Endothelial cell of umbilical vein (primary cell): ENCODE measurements at regions not wholly inside any gene's neighbourhood (a gene's known extent, or its start where the extent isn't known, plus 50 kb on each side); places are given as distances from the start of the nearest gene placed in this dataset.

ENCODE experiments used
- BruUV-seq: library from RNA; stranded (reverse); fragments of 400-500 nt; replicated peaks from 2 replicates; lab custom pipeline; 2021; lab: Mats Ljungman, UMichigan
- CTCF ChIA-PET: fragments of 300-600, 350-600 bp; sonication (Branson Sonifier 250); formaldehyde crosslinking; loops from one replicate; lab custom pipeline; 2021; ENCODE audit warnings: antibody characterized with exemption, inconsistent platforms; lab: Charles Lee
- POLR2A ChIA-PET: fragments of 300-600, 350-600 bp; sonication (Branson Sonifier 250); formaldehyde crosslinking; loops from one replicate; lab custom pipeline; 2021; ENCODE audit warnings: antibody characterized with exemption, inconsistent platforms; lab: Charles Lee
- DNase-seq: peaks from one replicate; pipeline ENCODE4 v3.0.0-alpha.2; 2011; ENCODE audit warnings: low read depth, low spot score
- FAIRE-seq: peaks from 2 replicates; lab custom pipeline; 2011; peaks lifted over from hg19 to GRCh38; lab: Jason Lieb, UNC
- H2AFZ ChIP-seq: 2 replicates; pipeline ENCODE4 v1.6.0; 2012; ENCODE audit warnings: low read depth, low read length, control low read depth, inconsistent platforms
- H3K27ac ChIP-seq: 2 replicates; pipeline ENCODE4 v1.5.1; 2011; ENCODE audit warnings: low read depth, mild to moderate bottlenecking, control low read depth, low read length, moderate library complexity; ENCODE audit not compliant: insufficient read depth
- H3K27me3 ChIP-seq, 2 experiments: 2 replicates each; pipeline versions ENCODE4 v1.6.0 to v1.6.1; 2011; ENCODE audit warnings: low read length in 2 of 2, mixed read lengths in 1 of 2; ENCODE audit not compliant: control insufficient read depth in 2 of 2, insufficient read depth in 2 of 2
- H3K36me3 ChIP-seq, 2 experiments: 2 replicates in 1 of 2; 3 replicates in 1 of 2; pipeline ENCODE4 v1.5.1; 2011; ENCODE audit warnings: low read length in 2 of 2, mild to moderate bottlenecking in 1 of 2, moderate library complexity in 1 of 2; ENCODE audit not compliant: control insufficient read depth in 2 of 2, insufficient read depth in 2 of 2; ENCODE audit errors: extremely low read depth in 1 of 2
- H3K4me1 ChIP-seq: 3 replicates; pipeline ENCODE4 v1.5.1; 2011; ENCODE audit warnings: mild to moderate bottlenecking, low read length; ENCODE audit not compliant: control insufficient read depth, insufficient read depth; ENCODE audit errors: extremely low read depth
- H3K4me2 ChIP-seq: 2 replicates; pipeline ENCODE4 v1.6.1; 2011; ENCODE audit warnings: low read length, control low read depth, mixed read lengths; ENCODE audit not compliant: insufficient read depth
- H3K4me3 ChIP-seq, 3 experiments: fragments of 200-600 bp in 1 of 3; sonication (generic), shearing (Covaris generic) in 1 of 3; replicated peaks in 1 of 3; 2 replicates each; pipeline ENCODE4 v1.5.1; 2011 to 2016; ENCODE audit warnings: control low read depth in 3 of 3, low read length in 3 of 3, mild to moderate bottlenecking in 2 of 3, inconsistent platforms in 1 of 3, low read depth in 1 of 3, moderate library complexity in 1 of 3; ENCODE audit not compliant: insufficient read depth in 1 of 3
- H3K79me2 ChIP-seq: 2 replicates; pipeline ENCODE4 v1.6.0; 2012; ENCODE audit warnings: low read length, inconsistent platforms; ENCODE audit not compliant: control insufficient read depth, insufficient read depth
- H3K9ac ChIP-seq: replicated peaks from 2 replicates; pipeline ENCODE3; 2011; ENCODE audit warnings: low read length, control low read depth; ENCODE audit not compliant: insufficient read depth; ENCODE audit errors: extremely low read depth
- H3K9me1 ChIP-seq: replicated peaks from 3 replicates; pipeline ENCODE4 v1.6.0; 2011; ENCODE audit warnings: mild to moderate bottlenecking, low read length; ENCODE audit not compliant: control insufficient read depth, insufficient read depth; ENCODE audit errors: extremely low read depth
- H3K9me3 ChIP-seq: replicated peaks from 2 replicates; pipeline ENCODE4 v1.5.1; 2012; ENCODE audit warnings: low read length, inconsistent platforms; ENCODE audit not compliant: control insufficient read depth, insufficient read depth
- H4K20me1 ChIP-seq: replicated peaks from 2 replicates; pipeline ENCODE3; 2011; ENCODE audit warnings: mild to moderate bottlenecking, low read length; ENCODE audit not compliant: control insufficient read depth, insufficient read depth; ENCODE audit errors: extremely low read depth
- CTCF ChIP-seq, 2 donors: IDR thresholded peaks; 1 replicate in 1 of 2; 2 replicates in 1 of 2; pipeline ENCODE4 v1.5.1; 2011; ENCODE audit warnings: low read length in 2 of 2, mild to moderate bottlenecking in 2 of 2, moderate library complexity in 2 of 2, control low read depth in 1 of 2, inconsistent platforms in 1 of 2, low read depth in 1 of 2; ENCODE audit not compliant: insufficient read depth in 1 of 2; ENCODE audit errors: extremely low read depth in 1 of 2
- EZH2 ChIP-seq: IDR thresholded peaks from 2 replicates; pipeline ENCODE4 v1.6.1; 2012; ENCODE audit warnings: borderline replicate concordance, low read depth, mild to moderate bottlenecking, moderate library complexity, low read length, inconsistent platforms; ENCODE audit not compliant: severe bottlenecking
- FOS ChIP-seq: IDR thresholded peaks from 2 replicates; pipeline ENCODE4 v1.6.1; 2011; ENCODE audit warnings: mild to moderate bottlenecking, low read length, moderate library complexity, borderline replicate concordance; ENCODE audit not compliant: insufficient read depth
- GATA2 ChIP-seq: IDR thresholded peaks from 2 replicates; pipeline ENCODE4 v1.7.0; 2011; ENCODE audit warnings: low read depth, mild to moderate bottlenecking, moderate library complexity, mixed read lengths, low read length; ENCODE audit not compliant: insufficient read length, insufficient read depth
- JUN ChIP-seq: IDR thresholded peaks from 2 replicates; pipeline ENCODE4 v1.6.1; 2011; ENCODE audit warnings: borderline replicate concordance, low read depth; ENCODE audit not compliant: insufficient read length, insufficient read depth
- MAX ChIP-seq: IDR thresholded peaks from 2 replicates; pipeline ENCODE4 v1.6.1; 2011; ENCODE audit not compliant: insufficient read depth, insufficient read length
- MYC ChIP-seq: IDR thresholded peaks from one replicate; pipeline ENCODE4 v1.6.1; 2011; ENCODE audit warnings: mild to moderate bottlenecking, low read depth, low read length
- POLR2A ChIP-seq: IDR thresholded peaks from 2 replicates; pipeline ENCODE4 v1.6.1; 2012; ENCODE audit warnings: low read depth, mild to moderate bottlenecking, control low read depth, low read length
- POLR2AphosphoS5 ChIP-seq: IDR thresholded peaks from 2 replicates; pipeline ENCODE4 v1.6.1; 2012; ENCODE audit warnings: low read depth, mild to moderate bottlenecking, control low read depth, low read length, moderate library complexity; ENCODE audit not compliant: insufficient read depth
- dilution Hi-C: fragments of 300-500 bp; cut with MboI; formaldehyde crosslinking; loops from one replicate; pipeline ENCODE4 v1.15.0; 2019; ENCODE audit warnings: low sequenced_read_pairs; ENCODE audit not compliant: extremely low pct_ligation_motif_present
- intact Hi-C: fragments of 100-400 bp; cut with micrococcal nuclease; formaldehyde crosslinking; loops from one replicate; pipeline ENCODE4 v1.10.0; 2022

DNA sequence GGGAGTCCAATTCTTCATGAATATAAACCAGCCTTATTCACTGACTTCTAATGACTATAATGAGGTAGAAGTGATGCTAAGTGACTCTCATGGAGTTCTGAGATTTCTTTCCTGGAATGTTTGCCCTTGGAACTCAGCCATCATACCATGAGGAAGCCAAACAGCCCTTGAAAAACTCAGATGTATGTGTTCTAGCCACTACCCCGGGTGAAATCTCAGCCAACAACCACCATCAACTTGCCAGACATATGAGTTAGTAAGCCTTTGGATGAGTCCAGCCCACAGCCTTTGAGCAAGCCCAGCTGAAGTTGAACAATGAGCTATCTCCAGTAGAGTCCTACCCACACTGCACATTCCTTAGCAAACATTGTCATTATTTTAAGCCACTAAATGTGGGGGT, 149.5 kb downstream of the SLC6A15 start:
- no TSS peak for BruUV-seq
- Histone ChIP-seq H3K36me3 (no peaks in the 10 kb centered on the region), H3K4me2 (no peak overlapping the region), H3K27me3 (no peaks in the 10 kb centered on the region), H3K9me3 (no peaks in the 10 kb centered on the region), H3K4me3 (no peak overlapping the region), H3K79me2 (no peaks in the 10 kb centered on the region), H3K9ac (no peak overlapping the region), H4K20me1 (no peaks in the 10 kb centered on the region), H3K4me1 (no peaks in the 10 kb centered on the region), H2AFZ (no peak overlapping the region), H3K27ac (no peak overlapping the region), H3K9me1 (no peaks in the 10 kb centered on the region)
- intact Hi-C loops = no loop called here
- TF ChIP-seq JUN = no peak
- no peak for TF ChIP-seq FOS
- no peak for TF ChIP-seq POLR2A
- TF ChIP-seq MAX = no peak
- no peak for TF ChIP-seq MYC
- TF ChIP-seq POLR2AphosphoS5 = no peak
- no peak for TF ChIP-seq EZH2
- TF ChIP-seq CTCF (IDR thresholded peaks at IDR 0.05; ENCODE audit: extremely low read depth in 1 of 2, insufficient read depth in 1 of 2, low read depth in 1 of 2, low read length in 2 of 2) = no peak
- no peak for TF ChIP-seq GATA2
- FAIRE-seq (no peak), DNase-seq (no peak)
- ChIA-PET POLR2A (no interaction called here), CTCF (interaction anchor here (1.5 kb wide), 2 partner anchors 14 to 36 kb away, joined by 3 to 4 read pairs; no protein-coding TSS in a partner anchor)
- dilution Hi-C loops = no loop called here
